Trophoblast cell (in vitro differentiated cells and primary cell): ENCODE measurements at regions not wholly inside any gene's neighbourhood (a gene's known extent, or its start where the extent isn't known, plus 50 kb on each side); places are given as distances from the start of the nearest gene placed in this dataset.
A peak's percentile ranks its signal among the peaks of the same experiment; 100 is the strongest.

Experiments
- DNase-seq, 2 donors: peaks; one replicate each; pipeline ENCODE4 v3.0.0-alpha.2; 2016
- H2AFZ ChIP-seq: 2 replicates; pipeline ENCODE4 v1.6.1; 2013; ENCODE audit warnings: low read length, moderate library complexity, mild to moderate bottlenecking; ENCODE audit not compliant: insufficient read depth, poor library complexity
- H2AK5ac ChIP-seq: 2 replicates; pipeline ENCODE4 v1.6.1; 2013; ENCODE audit warnings: mild to moderate bottlenecking, low read length
- H2BK120ac ChIP-seq: 2 replicates; pipeline ENCODE4 v1.6.1; 2013; ENCODE audit warnings: low read length, mild to moderate bottlenecking, moderate library complexity; ENCODE audit not compliant: insufficient read depth, poor library complexity
- H2BK12ac ChIP-seq: 2 replicates; pipeline ENCODE4 v1.6.1; 2013; ENCODE audit warnings: mild to moderate bottlenecking, low read length, moderate library complexity
- H2BK5ac ChIP-seq: 2 replicates; pipeline ENCODE4 v1.6.1; 2013; ENCODE audit warnings: low read length, low read depth, moderate library complexity, mild to moderate bottlenecking; ENCODE audit not compliant: poor library complexity
- H3K14ac ChIP-seq: 2 replicates; pipeline ENCODE4 v1.6.1; 2013; ENCODE audit warnings: mild to moderate bottlenecking, low read length
- H3K18ac ChIP-seq: 2 replicates; pipeline ENCODE4 v1.6.1; 2013; ENCODE audit warnings: mild to moderate bottlenecking, low read length
- H3K23ac ChIP-seq: 2 replicates; pipeline ENCODE4 v1.6.1; 2013; ENCODE audit warnings: low read length
- H3K27ac ChIP-seq: 2 replicates; pipeline ENCODE4 v1.5.1; 2013; ENCODE audit warnings: low read depth, mild to moderate bottlenecking, inconsistent platforms, low read length, moderate library complexity
- H3K27me3 ChIP-seq: 2 replicates; pipeline ENCODE4 v1.6.1; 2013; ENCODE audit warnings: inconsistent platforms, mild to moderate bottlenecking, low read length, moderate library complexity; ENCODE audit not compliant: insufficient read depth
- H3K36me3 ChIP-seq, 2 experiments: 1 replicate in 1 of 2; 2 replicates in 1 of 2; pipeline ENCODE4 v1.6.1; 2013; ENCODE audit warnings: low read length in 2 of 2, mild to moderate bottlenecking in 2 of 2, moderate library complexity in 1 of 2; ENCODE audit not compliant: insufficient read depth in 2 of 2, control insufficient read depth in 1 of 2
- H3K4ac ChIP-seq: 2 replicates; pipeline ENCODE4 v1.6.1; 2013; ENCODE audit warnings: low read depth, mild to moderate bottlenecking, low read length, moderate library complexity
- H3K4me1 ChIP-seq, 2 experiments: 1 replicate in 1 of 2; 2 replicates in 1 of 2; pipeline ENCODE4 v1.6.1; 2013; ENCODE audit warnings: low read length in 2 of 2, mild to moderate bottlenecking in 2 of 2, moderate library complexity in 1 of 2; ENCODE audit not compliant: insufficient read depth in 2 of 2, control insufficient read depth in 1 of 2
- H3K4me2 ChIP-seq: 2 replicates; pipeline ENCODE4 v1.6.1; 2013; ENCODE audit warnings: inconsistent platforms, mild to moderate bottlenecking, low read length, moderate library complexity
- H3K4me3 ChIP-seq: 2 replicates; pipeline ENCODE4 v1.5.1; 2013; ENCODE audit warnings: mild to moderate bottlenecking, low read depth, low read length, inconsistent platforms
- H3K79me1 ChIP-seq: one replicate; pipeline ENCODE4 v1.6.1; 2013; ENCODE audit warnings: low read length
- H3K79me2 ChIP-seq: 2 replicates; pipeline ENCODE4 v1.6.1; 2013; ENCODE audit warnings: low read length, mild to moderate bottlenecking; ENCODE audit not compliant: control insufficient read depth, insufficient read depth, poor library complexity
- H3K9ac ChIP-seq: 2 replicates; pipeline ENCODE4 v1.6.1; 2013; ENCODE audit warnings: mild to moderate bottlenecking, low read length
- H3K9me3 ChIP-seq: 2 replicates; pipeline ENCODE4 v1.6.1; 2013; ENCODE audit warnings: low read depth, mild to moderate bottlenecking, control low read depth, inconsistent platforms, low read length; ENCODE audit not compliant: insufficient read depth
- H4K12ac ChIP-seq: 2 replicates; pipeline ENCODE4 v1.6.1; 2013; ENCODE audit warnings: low read depth, mild to moderate bottlenecking, low read length, moderate library complexity
- H4K8ac ChIP-seq: 2 replicates; pipeline ENCODE4 v1.6.1; 2013; ENCODE audit warnings: low read depth, mild to moderate bottlenecking, low read length, moderate library complexity
- H4K91ac ChIP-seq: one replicate; pipeline ENCODE4 v1.6.1; 2013; ENCODE audit warnings: low read depth, mild to moderate bottlenecking, low read length, moderate library complexity
- WGBS: extraction: QIAGEN DNeasy Blood & Tissue Kit; methylation state at CpG from one replicate; pipeline ENCODE4 v1.1.7; 2013; ENCODE audit warnings: missing lambda C conversion rate; ENCODE audit not compliant: insufficient read length, insufficient coverage; ENCODE audit errors: extremely low coverage; 5-methylcytosine and 5-hydroxymethylcytosine counted together

GRCh38 chr5:62909326-62909725, 330.7 kb downstream of the LRRC70 start:
- Histone ChIP-seq H3K36me3 (no peaks in the 10 kb centered on the region), H2AK5ac (no peak overlapping the region), H3K14ac (no peak overlapping the region), H3K4me2 (no peak overlapping the region), H2BK120ac (no peak overlapping the region), H4K12ac (no peak overlapping the region), H2BK5ac (no peak overlapping the region), H3K4ac (no peak overlapping the region), H3K4me1 (no peaks in the 10 kb centered on the region), H3K79me1 (no peaks in the 10 kb centered on the region), H3K27me3 (no peaks in the 10 kb centered on the region), H2AFZ (no peak overlapping the region), H4K8ac (no peak overlapping the region), H3K9ac (no peak overlapping the region), H3K9me3 (no peaks in the 10 kb centered on the region), H3K18ac (no peak overlapping the region), H3K27ac (no peak overlapping the region), H4K91ac (no peak overlapping the region), H2BK12ac (no peak overlapping the region), H3K79me2 (no peaks in the 10 kb centered on the region), H3K4me3 (no peak overlapping the region), H3K23ac (no peak overlapping the region)
- no CpG with 5 or more reads among the region's 1 CpG for WGBS
- DNase-seq = peak in 1 of 2 donors; percentile 26

- Histone ChIP-seq H4K12ac (no peak overlapping the region), H3K18ac (no peak overlapping the region), H3K9me3 (no peaks in the 10 kb centered on the region), H2BK5ac (no peak overlapping the region), H3K79me2 (no peaks in the 10 kb centered on the region), H2BK120ac (no peak overlapping the region), H3K9ac (no peak overlapping the region), H3K79me1 (no peaks in the 10 kb centered on the region), H3K14ac (no peak overlapping the region), H2AK5ac (no peak overlapping the region), H3K36me3 (no peaks in the 10 kb centered on the region), H3K27me3 (no peaks in the 10 kb centered on the region), H2BK12ac (no peak overlapping the region), H3K4ac (no peak overlapping the region), H4K91ac (no peak overlapping the region), H3K4me1 (no peaks in the 10 kb centered on the region), H3K4me3 (no peak overlapping the region), H3K4me2 (no peak overlapping the region), H3K27ac (no peak overlapping the region), H3K23ac (no peak overlapping the region), H4K8ac (no peak overlapping the region), H2AFZ (no peak overlapping the region)
- no CpG with 5 or more reads among the region's 2 CpGs for WGBS
- no peak for DNase-seq
Observed at GRCh38 chr5:62902126-62902525, 323.5 kb downstream of the LRRC70 start.

- no CpG with 5 or more reads among the region's 1 CpG for WGBS
- Histone ChIP-seq H2AK5ac (no peak overlapping the region), H3K23ac (no peak overlapping the region), H3K79me1 (no peaks in the 10 kb centered on the region), H2BK5ac (no peak overlapping the region), H2BK12ac (no peak overlapping the region), H4K12ac (no peak overlapping the region), H3K27me3 (no peaks in the 10 kb centered on the region), H3K79me2 (no peaks in the 10 kb centered on the region), H3K9me3 (no peaks in the 10 kb centered on the region), H2BK120ac (no peak overlapping the region), H3K36me3 (no peaks in the 10 kb centered on the region), H3K27ac (no peak overlapping the region), H4K91ac (no peak overlapping the region), H3K4me2 (no peak overlapping the region), H3K4me3 (no peak overlapping the region), H4K8ac (no peak overlapping the region), H2AFZ (no peak overlapping the region), H3K9ac (no peak overlapping the region), H3K4me1 (no peaks in the 10 kb centered on the region), H3K4ac (no peak overlapping the region), H3K14ac (no peak overlapping the region), H3K18ac (no peak overlapping the region)
- no peak for DNase-seq
Observed at GRCh38 chr5:62900976-62901375, 322.4 kb downstream of the LRRC70 start.

- no peaks in the 10 kb centered on the region for H3K9me3 ChIP-seq
- no peak overlapping the region for H2BK12ac ChIP-seq
- H3K23ac ChIP-seq = no peak overlapping the region
- H3K4ac ChIP-seq = no peak overlapping the region
- H3K4me2 ChIP-seq = no peak overlapping the region
- H3K9ac ChIP-seq = peak overlapping the region; percentile 40
- no peaks in the 10 kb centered on the region for H3K36me3 ChIP-seq
- no peak overlapping the region for H2BK120ac ChIP-seq
- no peaks in the 10 kb centered on the region for H3K4me1 ChIP-seq
- H2BK5ac ChIP-seq = no peak overlapping the region
- no peak overlapping the region for H3K14ac ChIP-seq
- H3K27ac ChIP-seq = no peak overlapping the region
- no peaks in the 10 kb centered on the region for H3K27me3 ChIP-seq
- H4K91ac ChIP-seq = no peak overlapping the region
- no CpG with 5 or more reads among the region's 8 CpGs for whole genome bisulfite sequencing
- no peak overlapping the region for H2AK5ac ChIP-seq
- H4K12ac ChIP-seq = no peak overlapping the region
- no peak overlapping the region for H3K4me3 ChIP-seq
- no peaks in the 10 kb centered on the region for H3K79me2 ChIP-seq
- no peaks in the 10 kb centered on the region for H3K79me1 ChIP-seq
- no peak overlapping the region for H3K18ac ChIP-seq
- no peak overlapping the region for H4K8ac ChIP-seq
- DNase-seq = no peak
- no peak overlapping the region for H2AFZ ChIP-seq
Observed at GRCh38 chr5:62896121-62896893, 317.7 kb downstream of the LRRC70 start.
